ENCODE measurements at regions not wholly inside any gene's neighbourhood (a gene's known extent, or its start where the extent isn't known, plus 50 kb on each side); places are given as distances from the start of the nearest gene placed in this dataset.

DNA sequence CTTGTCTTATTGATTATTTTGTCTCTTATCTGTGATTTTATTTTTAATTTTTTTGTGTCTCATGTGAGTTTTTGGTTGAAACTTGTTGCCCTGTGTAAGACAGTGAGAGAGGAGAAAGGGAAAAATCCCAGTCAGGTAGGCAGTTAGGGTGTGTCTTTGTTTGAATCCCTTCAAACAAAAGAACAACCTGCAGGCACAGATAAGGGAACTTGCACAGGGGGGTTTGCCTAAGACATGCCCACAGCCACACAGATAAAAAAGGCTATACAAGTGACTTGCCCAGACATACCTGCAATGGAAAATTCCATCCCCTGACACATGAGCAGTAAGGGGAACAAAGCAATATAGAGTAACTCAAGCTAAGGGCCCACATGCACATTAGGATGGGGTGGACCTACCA is 127.8 kb upstream of the PLET1 start:
- no peaks in the 10 kb centered on the region for H3K9me1 ChIP-seq (replicated peaks; ENCODE audit: control insufficient read depth, extremely low read depth, insufficient read depth, low read length)
- DNase-seq (ENCODE audit: low read depth, low spot score) (no peak), FAIRE-seq (no peak)
- no peaks in the 10 kb centered on the region for H3K4me1 ChIP-seq (ENCODE audit: control insufficient read depth, extremely low read depth, insufficient read depth, low read length)
- H4K20me1 ChIP-seq (replicated peaks; ENCODE audit: control insufficient read depth, extremely low read depth, insufficient read depth, low read length) = no peaks in the 10 kb centered on the region
- H2AFZ ChIP-seq (ENCODE audit: low read depth, low read length) = no peak overlapping the region
- no peaks in the 10 kb centered on the region for H3K36me3 ChIP-seq (ENCODE audit: control insufficient read depth in 2 of 2, extremely low read depth in 1 of 2, insufficient read depth in 2 of 2, low read length in 2 of 2)
- ChIA-PET POLR2A (no interaction called here), CTCF (no interaction called here)
- no peak overlapping the region for H3K9ac ChIP-seq (replicated peaks; ENCODE audit: extremely low read depth, insufficient read depth, low read length)
- H3K4me2 ChIP-seq (ENCODE audit: insufficient read depth, low read length) = no peak overlapping the region
- no peak for TF ChIP-seq MYC (IDR thresholded peaks at IDR 0.05; ENCODE audit: low read depth, low read length)
- TF ChIP-seq POLR2A (IDR thresholded peaks at IDR 0.05; ENCODE audit: low read depth, low read length) = no peak
- TF ChIP-seq POLR2AphosphoS5 (IDR thresholded peaks at IDR 0.05; ENCODE audit: insufficient read depth, low read depth, low read length) = no peak
- no peak for TF ChIP-seq GATA2 (IDR thresholded peaks at IDR 0.05; ENCODE audit: insufficient read depth, insufficient read length, low read depth, low read length)
- TF ChIP-seq JUN (IDR thresholded peaks at IDR 0.05; ENCODE audit: borderline replicate concordance, insufficient read depth, insufficient read length, low read depth) = no peak
- TF ChIP-seq, protein P1, sequence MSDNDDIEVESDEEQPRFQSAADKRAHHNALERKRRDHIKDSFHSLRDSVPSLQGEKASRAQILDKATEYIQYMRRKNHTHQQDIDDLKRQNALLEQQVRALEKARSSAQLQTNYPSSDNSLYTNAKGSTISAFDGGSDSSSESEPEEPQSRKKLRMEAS (IDR thresholded peaks at IDR 0.05; ENCODE audit: insufficient read depth, insufficient read length) = no peak
- no peak for TF ChIP-seq EZH2 (IDR thresholded peaks at IDR 0.05; ENCODE audit: borderline replicate concordance, low read depth, low read length, severe bottlenecking)
- TF ChIP-seq, protein P2, sequence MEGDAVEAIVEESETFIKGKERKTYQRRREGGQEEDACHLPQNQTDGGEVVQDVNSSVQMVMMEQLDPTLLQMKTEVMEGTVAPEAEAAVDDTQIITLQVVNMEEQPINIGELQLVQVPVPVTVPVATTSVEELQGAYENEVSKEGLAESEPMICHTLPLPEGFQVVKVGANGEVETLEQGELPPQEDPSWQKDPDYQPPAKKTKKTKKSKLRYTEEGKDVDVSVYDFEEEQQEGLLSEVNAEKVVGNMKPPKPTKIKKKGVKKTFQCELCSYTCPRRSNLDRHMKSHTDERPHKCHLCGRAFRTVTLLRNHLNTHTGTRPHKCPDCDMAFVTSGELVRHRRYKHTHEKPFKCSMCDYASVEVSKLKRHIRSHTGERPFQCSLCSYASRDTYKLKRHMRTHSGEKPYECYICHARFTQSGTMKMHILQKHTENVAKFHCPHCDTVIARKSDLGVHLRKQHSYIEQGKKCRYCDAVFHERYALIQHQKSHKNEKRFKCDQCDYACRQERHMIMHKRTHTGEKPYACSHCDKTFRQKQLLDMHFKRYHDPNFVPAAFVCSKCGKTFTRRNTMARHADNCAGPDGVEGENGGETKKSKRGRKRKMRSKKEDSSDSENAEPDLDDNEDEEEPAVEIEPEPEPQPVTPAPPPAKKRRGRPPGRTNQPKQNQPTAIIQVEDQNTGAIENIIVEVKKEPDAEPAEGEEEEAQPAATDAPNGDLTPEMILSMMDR (IDR thresholded peaks at IDR 0.05; ENCODE audit: extremely low read depth in 1 of 2, insufficient read depth in 1 of 2, low read depth in 1 of 2, low read length in 2 of 2) = no peak
- no peak for TF ChIP-seq FOS (IDR thresholded peaks at IDR 0.05; ENCODE audit: borderline replicate concordance, insufficient read depth, low read length)
- H3K4me3 ChIP-seq (replicated peaks in 1 of 3; ENCODE audit: insufficient read depth in 1 of 3, low read depth in 1 of 3, low read length in 3 of 3) = no peak overlapping the region
- no peak overlapping the region for H3K27ac ChIP-seq (ENCODE audit: insufficient read depth, low read depth, low read length)
- H3K79me2 ChIP-seq (ENCODE audit: control insufficient read depth, insufficient read depth, low read length) = no peaks in the 10 kb centered on the region
- H3K27me3 ChIP-seq (ENCODE audit: control insufficient read depth in 2 of 2, insufficient read depth in 2 of 2, low read length in 2 of 2) = peaks cover 0 to 2% of the 10 kb centered on the region in 2 experiments
- intact Hi-C loops (cut with micrococcal nuclease) (no loop called here), dilution Hi-C loops (cut with MboI; ENCODE audit: extremely low pct_ligation_motif_present, low sequenced_read_pairs) (no loop called here)
- no peaks in the 10 kb centered on the region for H3K9me3 ChIP-seq (replicated peaks; ENCODE audit: control insufficient read depth, insufficient read depth, low read length)
- no TSS peak for BruUV-seq (replicated peaks)
